Uterus (tissue), 3 donors: ENCODE measurements at regions not wholly inside any gene's neighbourhood (a gene's known extent, or its start where the extent isn't known, plus 50 kb on each side); places are given as distances from the start of the nearest gene placed in this dataset.

Source experiments
- DNase-seq, 2 donors: peaks; one replicate each; pipeline ENCODE4 v3.0.0-alpha.2; 2019 to 2020
- H3K27ac ChIP-seq, 2 donors: fragments of 200-600 bp; sonication (generic); 1 replicate in 1 of 2; 2 replicates in 1 of 2; pipeline ENCODE4 v1.5.1; 2016 to 2018
- H3K27me3 ChIP-seq, 2 donors: fragments of 200-600 bp; sonication (generic); one replicate each; pipeline ENCODE4 v1.5.1; 2018 to 2019; ENCODE audit warnings: control low read depth in 1 of 2
- H3K36me3 ChIP-seq, 2 donors: fragments of 200-600 bp; sonication (generic); one replicate each; pipeline ENCODE4 v1.5.1; 2019; ENCODE audit warnings: control low read depth in 1 of 2
- H3K4me1 ChIP-seq, 2 donors: fragments of 200-600 bp; sonication (generic); one replicate each; pipeline ENCODE4 v1.5.1; 2018 to 2019; ENCODE audit warnings: control low read depth in 1 of 2
- H3K4me3 ChIP-seq, 2 donors: fragments of 200-600 bp; sonication (generic); 1 replicate in 1 of 2; 2 replicates in 1 of 2; pipeline ENCODE4 v1.5.1; 2018 to 2019; ENCODE audit warnings: mild to moderate bottlenecking in 1 of 2
- H3K9me3 ChIP-seq, 2 donors: fragments of 200-600 bp; sonication (generic); one replicate each; pipeline ENCODE4 v1.5.1; 2019; ENCODE audit warnings: control low read depth in 1 of 2
- CTCF ChIP-seq, 4 experiments: fragments of 200-600 bp in 2 of 4; fragments of 450-650 bp in 2 of 4; sonication (generic) in 2 of 4; IDR thresholded peaks; one replicate each; pipeline ENCODE4 v1.5.1; 2016 to 2019; ENCODE audit warnings: antibody characterized with exemption in 4 of 4, mild to moderate bottlenecking in 2 of 4, moderate library complexity in 1 of 4
- POLR2A ChIP-seq, 2 donors: fragments of 450-650 bp; IDR thresholded peaks; one replicate each; pipeline ENCODE4 v1.6.1; 2016; ENCODE audit warnings: antibody characterized with exemption in 2 of 2, mild to moderate bottlenecking in 1 of 2, moderate library complexity in 1 of 2
- intact Hi-C: fragments of 100-400 bp; cut with DNase I; formaldehyde crosslinking; loops from one replicate; pipeline ENCODE4 v1.15.1; 2023; ENCODE audit warnings: low total_unique reads
- donor health status: DM: yes; HTN: yes; CAD: no.

- no peak overlapping the region for H3K4me3 ChIP-seq
- H3K27me3 ChIP-seq = no peaks in the 10 kb centered on the region
- DNase-seq = no peak
- no peaks in the 10 kb centered on the region for H3K9me3 ChIP-seq
- intact Hi-C loops = no loop called here
- TF ChIP-seq POLR2A (IDR thresholded peaks at IDR 0.05) (no peak), CTCF (IDR thresholded peaks at IDR 0.05) (no peak)
- no peaks in the 10 kb centered on the region for H3K36me3 ChIP-seq
- no peak overlapping the region for H3K27ac ChIP-seq
- no peaks in the 10 kb centered on the region for H3K4me1 ChIP-seq
Observed at GRCh38 chr9:129525656-129526196, 95.2 kb downstream of the C9orf50 start.

- no peaks in the 10 kb centered on the region for H3K9me3 ChIP-seq
- DNase-seq = no peak
- H3K27ac ChIP-seq = no peak overlapping the region
- no peak for TF ChIP-seq POLR2A (IDR thresholded peaks at IDR 0.05)
- no peak for TF ChIP-seq CTCF (IDR thresholded peaks at IDR 0.05)
- intact Hi-C loops = no loop called here
- no peak overlapping the region for H3K4me3 ChIP-seq
- H3K36me3 ChIP-seq = no peaks in the 10 kb centered on the region
- H3K4me1 ChIP-seq = no peaks in the 10 kb centered on the region
- no peaks in the 10 kb centered on the region for H3K27me3 ChIP-seq
Observed at GRCh38 chr9:129524582-129525270, 96.2 kb downstream of the C9orf50 start.

- H3K36me3 ChIP-seq = no peaks in the 10 kb centered on the region
- DNase-seq = no peak
- H3K27me3 ChIP-seq = no peaks in the 10 kb centered on the region
- no peaks in the 10 kb centered on the region for H3K4me1 ChIP-seq
- no peak for TF ChIP-seq CTCF (IDR thresholded peaks at IDR 0.05)
- no peak for TF ChIP-seq POLR2A (IDR thresholded peaks at IDR 0.05)
- H3K27ac ChIP-seq = no peak overlapping the region
- intact Hi-C loops = no loop called here
- H3K9me3 ChIP-seq = no peaks in the 10 kb centered on the region
- no peak overlapping the region for H3K4me3 ChIP-seq
Observed at GRCh38 chr9:129523943-129524581, 96.8 kb downstream of the C9orf50 start.

- H3K9me3 ChIP-seq = no peaks in the 10 kb centered on the region
- H3K4me1 ChIP-seq = no peaks in the 10 kb centered on the region
- no peaks in the 10 kb centered on the region for H3K27me3 ChIP-seq
- TF ChIP-seq POLR2A (IDR thresholded peaks at IDR 0.05) (no peak), CTCF (IDR thresholded peaks at IDR 0.05) (no peak)
- H3K4me3 ChIP-seq = no peak overlapping the region
- no peak overlapping the region for H3K27ac ChIP-seq
- intact Hi-C loops = no loop called here
- H3K36me3 ChIP-seq = no peaks in the 10 kb centered on the region
- no peak for DNase-seq
Observed at GRCh38 chr9:129522351-129522750, 98.5 kb downstream of the C9orf50 start.

- Histone ChIP-seq H3K4me3 (no peak overlapping the region), H3K9me3 (no peaks in the 10 kb centered on the region), H3K4me1 (no peaks in the 10 kb centered on the region), H3K36me3 (no peaks in the 10 kb centered on the region), H3K27ac (no peak overlapping the region), H3K27me3 (no peaks in the 10 kb centered on the region)
- DNase-seq = no peak
- intact Hi-C loops = no loop called here
- no peak for TF ChIP-seq POLR2A (IDR thresholded peaks at IDR 0.05)
Observed at GRCh38 chr9:129520082-129520481, 100.8 kb downstream of the C9orf50 start.
